ENCODE measurements at regions not wholly inside any gene's neighbourhood (a gene's known extent, or its start where the extent isn't known, plus 50 kb on each side); places are given as distances from the start of the nearest gene placed in this dataset.

DNA sequence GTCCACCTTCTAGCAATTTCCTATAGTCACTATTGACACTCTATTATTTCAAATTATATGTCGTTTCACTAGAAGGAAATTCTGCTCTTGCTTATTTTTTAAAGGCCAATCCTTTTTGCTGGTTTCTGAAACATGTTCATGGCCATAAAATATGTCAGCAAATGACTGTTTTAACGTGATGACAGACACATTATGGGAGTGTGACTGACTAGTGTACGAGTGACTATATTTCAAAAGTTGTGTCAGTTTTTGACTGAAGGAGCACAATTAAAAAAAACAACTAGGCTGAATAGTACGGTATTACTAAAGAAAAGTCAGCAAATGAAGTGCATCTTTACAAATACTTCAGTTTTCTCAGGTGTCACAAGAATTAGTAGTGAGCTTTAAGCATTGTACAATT, 196.0 kb downstream of the NR4A2 start:
- H3K23ac ChIP-seq (ENCODE audit: insufficient read length) = no peak overlapping the region
- no peak overlapping the region for H2BK120ac ChIP-seq (replicated peaks; ENCODE audit: low read depth, low read length)
- H3K9me3 ChIP-seq (ENCODE audit: insufficient read depth in 2 of 2, low read depth in 1 of 2, low read length in 1 of 2) = no peaks in the 10 kb centered on the region; a peak in 1 of 4 replicates
- no peaks in the 10 kb centered on the region for H3K79me1 ChIP-seq (ENCODE audit: low read depth, low read length)
- DNase-seq (ENCODE audit: low read depth in 1 of 2, low spot score in 2 of 2) (no peak), FAIRE-seq (no peak)
- H4K5ac ChIP-seq (ENCODE audit: insufficient read length, low read depth, low read length) = no peak overlapping the region
- H3K9ac ChIP-seq (replicated peaks in 1 of 4; ENCODE audit: extremely low read depth in 1 of 4, low read depth in 3 of 4, low read length in 3 of 4) = no peak overlapping the region
- TF ChIP-seq, protein P1, sequence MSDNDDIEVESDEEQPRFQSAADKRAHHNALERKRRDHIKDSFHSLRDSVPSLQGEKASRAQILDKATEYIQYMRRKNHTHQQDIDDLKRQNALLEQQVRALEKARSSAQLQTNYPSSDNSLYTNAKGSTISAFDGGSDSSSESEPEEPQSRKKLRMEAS (IDR thresholded peaks at IDR 0.05) = no peak
- TF ChIP-seq, protein P2, sequence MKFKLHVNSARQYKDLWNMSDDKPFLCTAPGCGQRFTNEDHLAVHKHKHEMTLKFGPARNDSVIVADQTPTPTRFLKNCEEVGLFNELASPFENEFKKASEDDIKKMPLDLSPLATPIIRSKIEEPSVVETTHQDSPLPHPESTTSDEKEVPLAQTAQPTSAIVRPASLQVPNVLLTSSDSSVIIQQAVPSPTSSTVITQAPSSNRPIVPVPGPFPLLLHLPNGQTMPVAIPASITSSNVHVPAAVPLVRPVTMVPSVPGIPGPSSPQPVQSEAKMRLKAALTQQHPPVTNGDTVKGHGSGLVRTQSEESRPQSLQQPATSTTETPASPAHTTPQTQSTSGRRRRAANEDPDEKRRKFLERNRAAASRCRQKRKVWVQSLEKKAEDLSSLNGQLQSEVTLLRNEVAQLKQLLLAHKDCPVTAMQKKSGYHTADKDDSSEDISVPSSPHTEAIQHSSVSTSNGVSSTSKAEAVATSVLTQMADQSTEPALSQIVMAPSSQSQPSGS (IDR thresholded peaks at IDR 0.05; ENCODE audit: low read length) = no peak
- TF ChIP-seq, protein P3, sequence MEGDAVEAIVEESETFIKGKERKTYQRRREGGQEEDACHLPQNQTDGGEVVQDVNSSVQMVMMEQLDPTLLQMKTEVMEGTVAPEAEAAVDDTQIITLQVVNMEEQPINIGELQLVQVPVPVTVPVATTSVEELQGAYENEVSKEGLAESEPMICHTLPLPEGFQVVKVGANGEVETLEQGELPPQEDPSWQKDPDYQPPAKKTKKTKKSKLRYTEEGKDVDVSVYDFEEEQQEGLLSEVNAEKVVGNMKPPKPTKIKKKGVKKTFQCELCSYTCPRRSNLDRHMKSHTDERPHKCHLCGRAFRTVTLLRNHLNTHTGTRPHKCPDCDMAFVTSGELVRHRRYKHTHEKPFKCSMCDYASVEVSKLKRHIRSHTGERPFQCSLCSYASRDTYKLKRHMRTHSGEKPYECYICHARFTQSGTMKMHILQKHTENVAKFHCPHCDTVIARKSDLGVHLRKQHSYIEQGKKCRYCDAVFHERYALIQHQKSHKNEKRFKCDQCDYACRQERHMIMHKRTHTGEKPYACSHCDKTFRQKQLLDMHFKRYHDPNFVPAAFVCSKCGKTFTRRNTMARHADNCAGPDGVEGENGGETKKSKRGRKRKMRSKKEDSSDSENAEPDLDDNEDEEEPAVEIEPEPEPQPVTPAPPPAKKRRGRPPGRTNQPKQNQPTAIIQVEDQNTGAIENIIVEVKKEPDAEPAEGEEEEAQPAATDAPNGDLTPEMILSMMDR (IDR thresholded peaks at IDR 0.05; ENCODE audit: control extremely low read depth in 1 of 3, insufficient read depth in 1 of 3, low read depth in 1 of 3, low read length in 3 of 3) = no peak
- TF ChIP-seq CTBP2 (IDR thresholded peaks at IDR 0.05; ENCODE audit: borderline replicate concordance, insufficient read depth, insufficient read length, low read length) (no peak), TEAD4 (IDR thresholded peaks at IDR 0.05; ENCODE audit: low read depth, low read length) (no peak), ASH2L (IDR thresholded peaks at IDR 0.05; ENCODE audit: low read length) (no peak), POLR2A (IDR thresholded peaks at IDR 0.05; ENCODE audit: control extremely low read depth in 1 of 2, low read depth in 2 of 2, low read length in 2 of 2) (no peak), CHD1 (IDR thresholded peaks at IDR 0.05; ENCODE audit: low read depth, low read length) (no peak), NANOG (IDR thresholded peaks at IDR 0.05; ENCODE audit: insufficient read depth, low read depth, low read length, poor library complexity, severe bottlenecking) (no peak), SP1 (IDR thresholded peaks at IDR 0.05; ENCODE audit: low read depth, low read length) (no peak), SIX5 (IDR thresholded peaks at IDR 0.05; ENCODE audit: low read depth, low read length) (no peak)
- H3K4ac ChIP-seq (replicated peaks; ENCODE audit: insufficient read length, low read depth, low read length) = no peak overlapping the region
- H2AK5ac ChIP-seq (ENCODE audit: low read depth, low read length) = no peak overlapping the region
- no peak overlapping the region for H2BK5ac ChIP-seq (ENCODE audit: low read depth, low read length)
- no peak overlapping the region for H4K91ac ChIP-seq (replicated peaks; ENCODE audit: insufficient read length, low read length)
- H3K36me3 ChIP-seq (ENCODE audit: control insufficient read depth in 2 of 4, insufficient read depth in 4 of 4, low read length in 3 of 4) = no peaks in the 10 kb centered on the region
- H3K4me2 ChIP-seq (ENCODE audit: insufficient read depth in 1 of 2, low read depth in 2 of 2, low read length in 2 of 2) = no peak overlapping the region
- H3K27me3 ChIP-seq (replicated peaks in 1 of 4; ENCODE audit: control insufficient read depth in 3 of 4, extremely low read depth in 1 of 4, insufficient read depth in 3 of 4, low read length in 3 of 4) = no peaks in the 10 kb centered on the region
- ChIA-PET POLR2A (ENCODE audit: partially characterized antibody) (no interaction called here), CTCF (ENCODE audit: partially characterized antibody) (interaction anchor here (0.5 to 0.7 kb wide), 2 partner anchors 145 to 795 kb away, joined by 3 read pairs; no protein-coding TSS in a partner anchor)
- H3K18ac ChIP-seq (ENCODE audit: extremely low read depth, low read length) = no peak overlapping the region
- H2BK12ac ChIP-seq (ENCODE audit: low read depth, low read length) = no peak overlapping the region
- no peak overlapping the region for H2BK15ac ChIP-seq (ENCODE audit: low read length)
- no peak overlapping the region for H3K14ac ChIP-seq (ENCODE audit: insufficient read length)
- H2AFZ ChIP-seq (ENCODE audit: low read length) = no peak overlapping the region
- H3K79me2 ChIP-seq (ENCODE audit: control insufficient read depth in 1 of 2, insufficient read depth in 2 of 2, low read length in 2 of 2) = no peaks in the 10 kb centered on the region
- no peak overlapping the region for H2BK20ac ChIP-seq (ENCODE audit: low read length)
- no peaks in the 10 kb centered on the region for H4K20me1 ChIP-seq (replicated peaks in 1 of 2; ENCODE audit: control insufficient read depth in 1 of 2, insufficient read depth in 2 of 2, low read length in 2 of 2)
- no peak overlapping the region for H4K8ac ChIP-seq (ENCODE audit: extremely low read depth, insufficient read depth, low read length)
- H3K4me1 ChIP-seq (replicated peaks in 1 of 4; ENCODE audit: control insufficient read depth in 3 of 4, insufficient read depth in 4 of 4, low read length in 3 of 4) = no peaks in the 10 kb centered on the region
- H3K4me3 ChIP-seq (ENCODE audit: extremely low read depth in 1 of 4, insufficient read depth in 2 of 4, low read depth in 3 of 4, low read length in 4 of 4) = no peak overlapping the region
- H3K56ac ChIP-seq (replicated peaks; ENCODE audit: insufficient read length, low read depth, low read length) = no peak overlapping the region
- no peak overlapping the region for H3K27ac ChIP-seq (ENCODE audit: low read depth, low read length)
- WGBS, 2 experiments (ENCODE audit: extremely low coverage in 1 of 2, insufficient coverage in 1 of 2, insufficient read length in 1 of 2, insufficient replicate concordance in 2 of 2, low coverage in 1 of 2, low lambda C conversion rate in 2 of 2, missing lambda C conversion rate in 1 of 2) = 85% methylated on average over 4 of the region's 4 CpGs; no CpG with 5 or more reads in 1 of the 2 experiments
- H3K23me2 ChIP-seq (ENCODE audit: low read depth, low read length) = no peaks in the 10 kb centered on the region

Measured in H1 (cell line).